Stimulated activated CD4-positive, alpha-beta T cell treated with anti-CD3 and anti-CD28 coated beads, Interleukin-4, amount 100 ng/mL, for 1 hour (primary cell): ENCODE measurements at regions not wholly inside any gene's neighbourhood (a gene's known extent, or its start where the extent isn't known, plus 50 kb on each side); places are given as distances from the start of the nearest gene placed in this dataset.
A peak's percentile ranks its signal among the peaks of the same experiment; 100 is the strongest.
"Not testable (repeated sequence)": the region's sequence is repeated elsewhere in the genome, so short reads cannot be mapped to it uniquely, and the experiment has no call there.

ENCODE experiments used
- DNase-seq: peaks from one replicate; pipeline ENCODE4 v3.0.0-alpha.2; 2020

GRCh38 chr1:147103416-147104155 is 68.7 kb downstream of the PRKAB2 start:
- DNase-seq = not testable (repeated sequence)

GRCh38 chr1:147099192-147099591 is 73.1 kb downstream of the PRKAB2 start:
- DNase-seq = no peak

GRCh38 chr1:147098338-147098973 is 73.8 kb downstream of the PRKAB2 start:
- DNase-seq = not testable (repeated sequence)

DNA sequence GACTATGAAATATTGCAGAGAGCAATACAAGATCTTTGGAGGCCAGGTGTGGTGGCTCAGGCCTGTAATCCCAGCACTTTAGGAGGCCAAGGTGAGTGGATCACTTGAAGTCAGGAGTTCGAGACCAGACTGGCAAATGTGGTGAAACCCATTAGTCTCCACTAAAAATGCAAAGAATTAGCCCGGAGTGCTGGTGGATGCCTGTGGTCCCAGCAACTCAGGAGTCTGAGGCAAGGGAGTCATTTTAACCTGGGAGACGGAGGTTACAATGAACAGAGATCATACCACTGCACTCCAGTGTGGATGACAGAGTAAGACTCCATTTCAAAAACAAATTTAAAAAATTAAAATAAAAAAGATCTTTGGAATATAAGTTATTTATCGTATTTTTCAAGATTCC is 76.6 kb downstream of the PRKAB2 start:
- DNase-seq = no peak

GRCh38 chr1:147091801-147092200 is 80.5 kb downstream of the PRKAB2 start:
- no peak for DNase-seq

DNA sequence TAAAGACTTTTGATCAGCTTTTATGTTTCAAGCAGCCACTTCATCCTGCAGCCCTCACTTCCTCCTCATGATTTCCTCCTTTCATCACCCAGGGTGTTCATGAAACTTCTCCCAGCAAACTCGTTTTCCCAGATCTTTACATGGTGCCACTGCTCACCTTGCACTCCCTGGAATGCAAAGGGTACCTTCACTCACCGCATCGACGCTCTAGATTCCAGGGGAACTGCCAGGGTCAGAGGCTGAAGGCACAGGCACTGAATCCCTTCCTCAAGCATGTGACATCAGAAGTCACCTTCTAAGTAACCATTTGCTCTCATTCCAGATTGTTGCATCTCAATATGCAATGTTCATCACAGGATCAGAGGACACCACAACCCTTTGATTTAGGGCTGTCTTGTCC is 82.8 kb downstream of the PRKAB2 start:
- no peak for DNase-seq

DNA sequence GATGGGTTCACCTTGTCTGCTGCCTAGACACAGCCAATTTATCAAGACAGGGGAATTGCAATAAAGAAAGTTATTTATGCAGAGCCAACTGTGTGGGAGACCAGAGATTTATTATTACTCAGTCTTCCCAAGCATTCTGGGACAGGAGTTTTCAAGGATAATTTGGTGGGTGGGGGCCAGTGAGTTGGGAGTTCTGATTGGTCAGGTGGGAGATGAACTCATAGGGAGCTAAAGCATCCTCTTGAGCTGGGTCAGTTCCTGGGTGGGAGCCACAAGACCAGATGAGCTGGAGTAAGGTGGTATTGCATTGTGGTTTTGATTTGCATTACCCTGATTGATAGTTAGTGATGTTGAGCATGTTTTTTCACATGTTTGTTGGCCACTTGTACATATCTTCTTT is 86.1 kb downstream of the PRKAB2 start:
- no peak for DNase-seq

DNA sequence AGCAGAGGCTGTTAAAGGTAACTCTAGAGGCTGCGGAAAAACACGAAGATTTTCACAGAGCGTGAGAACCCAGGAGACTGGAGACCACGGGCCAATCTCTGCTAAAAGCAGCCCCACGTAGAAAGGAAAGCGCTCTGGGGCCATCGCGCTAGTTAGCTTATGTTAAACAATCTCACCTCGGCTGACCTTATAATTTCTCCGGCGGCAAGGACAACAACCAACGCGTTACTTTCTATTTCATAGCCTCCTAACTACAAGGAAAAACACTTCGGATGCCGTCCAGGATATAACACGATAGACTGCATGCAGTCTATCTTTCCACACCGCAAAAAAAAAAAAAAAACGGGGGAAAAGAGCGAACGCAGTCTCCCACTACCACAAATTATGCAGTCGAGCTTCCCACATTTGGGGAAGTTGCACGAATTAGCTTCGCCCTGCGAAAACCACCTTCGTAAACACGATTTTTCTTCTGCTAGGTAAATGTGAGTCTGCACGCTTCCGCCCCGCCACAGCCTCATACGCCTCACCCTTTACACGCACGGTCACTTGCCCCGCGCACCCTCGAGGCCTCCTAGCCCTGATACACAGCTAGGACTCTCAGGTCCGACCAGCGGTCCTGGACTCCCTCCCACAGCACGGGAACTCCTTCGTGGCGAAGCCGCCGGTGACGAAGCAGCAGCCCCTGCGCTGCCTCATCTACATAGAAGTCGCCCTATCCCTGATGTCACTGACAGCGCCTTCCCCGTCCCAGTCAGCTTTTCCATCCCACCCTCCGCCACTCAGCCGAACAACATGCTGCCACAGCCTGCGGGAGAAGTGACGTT is 87.8 kb downstream of the PRKAB2 start:
- DNase-seq = peak; percentile 76

- peak; percentile 23 for DNase-seq
Measured at GRCh38 chr1:147083919-147084272, 88.4 kb downstream of the PRKAB2 start.

DNA sequence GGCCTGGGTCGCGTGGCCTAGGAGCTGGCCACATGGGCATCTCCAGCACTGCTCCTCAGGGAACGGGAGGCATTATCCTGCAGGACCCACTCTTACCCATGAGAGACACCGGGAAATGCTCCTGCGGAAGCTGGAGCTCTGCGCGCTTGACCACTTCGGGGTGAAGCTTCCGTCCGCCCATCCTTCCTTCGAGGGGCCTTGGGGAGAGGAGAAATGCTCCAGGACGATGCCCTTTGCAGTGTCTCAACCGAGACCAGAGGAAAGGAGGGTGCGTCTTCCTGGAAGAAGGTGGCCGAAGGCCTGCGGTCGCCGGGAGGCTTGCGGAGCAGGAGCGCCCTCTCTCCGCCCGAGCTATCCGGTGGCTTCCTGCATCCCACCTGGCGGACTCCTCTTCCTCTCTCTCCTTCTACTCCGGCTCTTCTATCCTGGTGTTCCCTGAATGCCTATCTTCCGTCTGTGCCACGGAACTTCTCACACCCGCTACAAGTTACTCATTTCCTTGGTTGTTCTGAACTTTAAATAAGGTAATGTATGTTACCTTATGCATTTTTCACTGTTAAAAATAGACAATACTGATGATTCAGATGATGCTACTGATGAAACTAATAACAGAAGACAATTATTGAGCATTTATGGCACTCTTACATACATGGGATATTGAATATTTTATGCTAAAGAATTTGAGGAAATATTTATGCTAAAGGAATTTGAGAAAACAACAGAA is 91.4 kb downstream of the PRKAB2 start:
- no peak for DNase-seq

- DNase-seq = no peak
Measured at GRCh38 chr1:147080006-147080661, 92.1 kb downstream of the PRKAB2 start.

DNA sequence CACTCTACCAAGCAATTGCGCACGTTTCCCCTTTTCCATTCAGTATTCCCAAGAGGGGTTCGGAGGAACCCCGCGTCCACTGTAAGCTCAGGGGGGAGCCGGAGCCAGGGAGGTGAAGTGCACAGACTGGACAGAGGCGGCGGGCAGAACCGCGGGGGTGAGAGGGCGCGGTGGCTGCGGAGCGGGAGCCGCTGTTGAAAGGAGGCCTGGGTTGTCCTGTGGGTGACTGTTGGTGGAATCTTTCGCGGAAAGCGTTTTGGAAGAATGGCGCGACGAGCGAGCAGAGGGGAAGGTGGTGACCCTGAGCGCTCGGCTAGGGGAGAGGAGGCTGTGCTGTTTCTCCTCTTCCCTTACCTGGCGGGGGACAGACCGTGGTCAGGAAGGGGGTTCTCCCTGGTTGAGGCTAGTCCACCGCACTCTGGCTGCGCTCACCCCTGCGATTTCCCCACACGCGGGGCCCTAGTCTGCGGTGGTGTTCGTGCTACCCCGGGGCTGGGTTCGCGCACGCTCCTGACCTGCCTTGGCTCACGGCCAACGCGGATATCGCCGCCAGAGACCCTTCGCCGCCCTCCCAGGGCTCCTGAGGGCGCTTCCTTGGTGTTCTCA is 92.8 kb downstream of the PRKAB2 start:
- DNase-seq = peak; percentile 18

DNA sequence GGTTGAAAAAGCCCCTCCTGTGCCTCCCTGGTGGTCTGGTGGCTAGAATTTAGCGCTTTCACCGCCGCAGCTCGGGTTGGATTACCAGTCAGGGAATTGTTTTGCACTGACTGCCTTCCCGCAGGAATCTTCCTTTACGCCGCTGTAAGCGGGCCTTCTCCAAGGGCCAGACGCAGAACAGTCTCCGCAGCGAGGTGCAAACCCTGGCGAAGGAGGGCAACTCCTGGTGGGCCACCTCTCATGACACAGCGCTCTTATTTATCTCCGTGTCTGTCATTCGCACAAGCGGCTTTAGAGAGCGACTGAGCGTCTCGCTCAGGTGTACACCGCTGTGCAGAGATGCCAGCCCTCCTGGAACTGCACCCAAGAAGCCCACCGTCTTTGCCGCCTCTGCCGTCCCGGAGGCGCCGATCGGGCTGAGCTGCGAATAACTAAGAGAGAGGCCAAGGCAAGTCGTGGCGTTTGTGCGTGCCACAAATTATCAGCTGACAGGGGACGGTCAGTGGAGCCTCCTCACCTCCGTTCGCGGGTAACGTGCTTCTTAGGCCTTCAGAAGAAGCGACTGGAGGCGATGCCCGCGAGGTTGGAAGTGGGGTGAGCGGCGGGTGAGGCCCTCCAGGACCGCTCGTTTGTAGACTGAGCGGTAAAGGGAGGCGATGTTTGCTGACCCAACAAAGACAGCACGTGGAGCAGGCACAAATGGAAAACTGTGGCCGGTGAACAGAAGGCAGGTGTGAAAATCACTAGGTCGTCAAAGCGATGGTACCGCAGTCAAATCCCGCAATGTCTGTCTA is 93.5 kb downstream of the PRKAB2 start:
- peak; percentile 8 for DNase-seq

DNA sequence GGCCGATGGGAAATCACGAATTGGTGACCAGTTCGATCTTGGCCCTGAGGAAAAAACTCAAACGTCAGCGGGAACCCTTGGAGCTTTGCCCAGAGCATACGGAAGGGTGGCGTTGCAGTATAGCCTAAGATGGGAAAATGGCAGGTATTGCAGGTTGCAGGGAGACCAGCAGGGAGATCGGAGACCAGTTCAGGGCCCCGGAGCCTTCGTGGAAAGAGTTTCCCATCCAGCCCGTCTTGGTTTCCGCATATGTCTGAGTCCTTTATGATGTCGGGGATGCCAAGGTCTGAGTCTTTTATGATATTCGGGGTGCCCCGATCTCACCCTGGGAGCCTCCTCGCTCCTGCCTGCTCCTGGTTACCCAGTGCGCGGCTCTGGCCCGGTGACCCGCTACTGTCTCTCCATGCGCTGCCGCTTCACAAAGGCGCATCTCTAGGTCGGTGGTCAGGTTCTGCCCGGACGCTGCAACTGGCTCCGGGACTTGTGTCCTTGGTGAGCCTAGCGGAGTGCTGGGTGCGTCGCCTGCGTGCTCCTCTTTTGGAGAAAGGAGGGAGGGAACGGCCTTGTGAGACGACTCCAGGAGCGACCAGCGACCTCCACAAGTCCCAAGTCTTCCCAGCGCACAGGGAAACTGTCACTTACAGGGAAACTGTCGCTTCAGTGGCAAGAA is 94.2 kb downstream of the PRKAB2 start:
- DNase-seq = peak; percentile 8

DNA sequence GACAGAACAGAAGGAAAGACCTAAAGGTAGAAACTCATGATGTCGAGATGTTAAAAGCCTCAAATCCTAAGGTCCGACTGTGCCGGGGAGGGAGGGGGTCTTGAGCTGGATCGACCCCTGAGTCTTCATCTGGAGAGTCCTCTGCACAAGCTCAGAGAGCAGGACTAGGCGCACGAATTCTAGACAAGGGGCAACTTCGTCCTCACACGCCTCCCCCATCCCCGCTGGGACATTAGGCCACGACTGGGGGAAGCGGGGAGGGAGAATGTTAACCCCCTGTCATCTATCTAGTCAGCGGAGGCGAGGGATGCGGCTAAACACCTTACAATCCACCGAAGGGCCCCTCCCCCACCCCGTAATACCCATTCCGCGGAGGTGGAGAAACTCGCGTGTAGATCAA is 94.7 kb downstream of the PRKAB2 start:
- no peak for DNase-seq

DNA sequence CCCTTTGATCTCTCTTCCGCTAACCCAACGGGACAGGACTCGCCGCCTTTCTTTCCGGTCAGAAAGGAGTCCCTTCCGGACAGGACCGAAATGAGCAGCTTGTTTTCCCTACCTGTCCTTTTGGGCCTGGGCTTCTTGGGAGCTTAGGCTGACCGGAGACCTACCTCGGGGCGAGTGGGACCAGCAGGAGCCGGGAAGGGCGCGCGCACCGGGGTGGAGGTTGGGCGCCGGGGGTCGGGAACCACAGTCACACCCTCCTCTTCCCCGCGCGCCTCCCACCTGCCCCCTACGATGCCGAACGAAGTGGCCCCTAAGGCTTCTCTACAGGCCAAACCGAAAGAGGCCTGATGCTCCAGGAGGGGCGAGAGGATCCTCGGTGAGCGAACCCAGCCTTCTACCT is 95.2 kb downstream of the PRKAB2 start:
- no peak for DNase-seq

- no peak for DNase-seq
Measured at GRCh38 chr1:147076442-147076841, 95.8 kb downstream of the PRKAB2 start.

- peak; percentile 7 for DNase-seq
Measured at GRCh38 chr1:147072482-147073432, 99.5 kb downstream of the PRKAB2 start.

DNA sequence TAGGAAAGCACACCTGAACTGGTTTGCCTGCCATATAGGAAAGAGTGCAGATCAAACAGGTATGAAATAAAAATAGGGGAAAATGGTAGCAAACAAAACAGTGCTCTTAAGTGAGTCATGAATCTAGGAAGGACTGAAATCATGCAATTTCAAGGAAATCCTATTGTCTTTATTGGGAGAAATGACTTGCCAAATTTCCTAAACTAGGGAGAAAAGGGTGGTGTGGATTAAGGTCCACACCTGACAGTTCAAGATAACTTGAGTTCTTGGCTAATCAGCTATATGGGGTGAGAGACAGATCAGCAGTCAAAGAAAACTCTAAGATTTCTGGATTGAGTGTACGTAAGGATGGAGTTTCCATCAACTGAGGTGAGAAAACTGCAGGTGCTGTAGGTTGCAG is 101.1 kb downstream of the PRKAB2 start:
- DNase-seq = no peak

DNA sequence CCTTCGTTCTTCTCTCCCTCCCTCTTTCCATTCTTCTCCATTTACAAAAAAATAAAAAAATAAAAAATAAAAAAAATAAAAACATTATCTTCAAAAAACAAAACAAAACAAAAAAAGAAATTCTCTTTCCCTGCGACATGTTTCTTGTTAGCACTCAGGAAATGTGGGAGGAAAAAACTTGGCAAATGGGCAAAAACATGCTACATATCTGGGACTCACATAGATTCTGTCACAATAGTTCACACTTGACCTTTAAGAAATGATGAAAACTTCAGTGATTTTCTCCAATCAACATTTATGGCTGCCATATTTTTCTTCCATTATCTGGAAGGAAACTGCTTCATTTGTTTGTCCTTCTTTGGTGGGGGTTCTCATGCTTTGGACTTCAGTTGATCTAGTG is 109.3 kb downstream of the PRKAB2 start:
- DNase-seq = no peak
